PFSK-1 (cell line): ENCODE measurements at regions not wholly inside any gene's neighbourhood (a gene's known extent, or its start where the extent isn't known, plus 50 kb on each side); places are given as distances from the start of the nearest gene placed in this dataset.

Experiments
- FOXP2 ChIP-seq: optimal IDR thresholded peaks from 2 replicates; pipeline ENCODE3; 2011; ENCODE audit warnings: borderline replicate concordance, control low read depth, inconsistent platforms; ENCODE audit not compliant: insufficient read depth; ENCODE audit errors: extremely low read length, extremely low read depth
- POLR2AphosphoS5 ChIP-seq: IDR thresholded peaks from 2 replicates; pipeline ENCODE4 v1.6.1; 2012; ENCODE audit warnings: low read depth, mild to moderate bottlenecking, control low read depth, low read length, moderate library complexity
- SIN3A ChIP-seq: IDR thresholded peaks from 2 replicates; pipeline ENCODE4 v1.6.1; 2012; ENCODE audit warnings: mild to moderate bottlenecking, low read length, moderate library complexity, borderline replicate concordance; ENCODE audit not compliant: insufficient read depth
- TAF1 ChIP-seq: IDR thresholded peaks from 2 replicates; pipeline ENCODE4 v1.6.1; 2012; ENCODE audit warnings: low read length, control low read depth, borderline replicate concordance; ENCODE audit not compliant: insufficient read depth
- TF ChIP-seq, protein P1 (sequence below), 2 experiments: IDR thresholded peaks; 2 replicates each; pipeline versions ENCODE4 v1.6.1 to v1.8.0; 2011 to 2012; ENCODE audit warnings: low read depth in 2 of 2, low read length in 2 of 2, control low read depth in 1 of 2, inconsistent platforms in 1 of 2, mild to moderate bottlenecking in 1 of 2, moderate library complexity in 1 of 2; ENCODE audit not compliant: insufficient read depth in 1 of 2

DNA sequence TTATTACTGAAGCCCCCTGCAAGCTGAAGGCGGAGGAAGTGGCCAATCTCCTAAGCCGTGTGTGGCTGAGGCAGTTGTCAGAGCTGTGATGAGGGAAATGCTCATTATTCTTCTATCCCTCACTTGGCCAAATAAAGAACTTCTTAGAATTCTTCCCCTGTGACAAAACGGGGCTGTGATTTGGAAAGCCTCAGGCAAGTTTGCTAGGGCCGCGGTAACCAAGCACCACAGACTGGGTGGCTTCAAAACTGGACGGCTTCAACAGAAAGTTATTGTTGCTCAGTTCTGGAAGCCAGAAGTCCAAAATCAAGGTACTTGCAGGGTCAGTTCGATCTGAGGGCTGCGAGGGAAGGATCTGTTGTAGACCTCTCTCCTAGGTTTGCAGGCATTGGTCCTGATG, 72.3 kb upstream of the STEAP1B start:
- TF ChIP-seq TAF1 (no peak), FOXP2 (no peak), SIN3A (no peak), POLR2AphosphoS5 (no peak)
- TF ChIP-seq, protein P1, sequence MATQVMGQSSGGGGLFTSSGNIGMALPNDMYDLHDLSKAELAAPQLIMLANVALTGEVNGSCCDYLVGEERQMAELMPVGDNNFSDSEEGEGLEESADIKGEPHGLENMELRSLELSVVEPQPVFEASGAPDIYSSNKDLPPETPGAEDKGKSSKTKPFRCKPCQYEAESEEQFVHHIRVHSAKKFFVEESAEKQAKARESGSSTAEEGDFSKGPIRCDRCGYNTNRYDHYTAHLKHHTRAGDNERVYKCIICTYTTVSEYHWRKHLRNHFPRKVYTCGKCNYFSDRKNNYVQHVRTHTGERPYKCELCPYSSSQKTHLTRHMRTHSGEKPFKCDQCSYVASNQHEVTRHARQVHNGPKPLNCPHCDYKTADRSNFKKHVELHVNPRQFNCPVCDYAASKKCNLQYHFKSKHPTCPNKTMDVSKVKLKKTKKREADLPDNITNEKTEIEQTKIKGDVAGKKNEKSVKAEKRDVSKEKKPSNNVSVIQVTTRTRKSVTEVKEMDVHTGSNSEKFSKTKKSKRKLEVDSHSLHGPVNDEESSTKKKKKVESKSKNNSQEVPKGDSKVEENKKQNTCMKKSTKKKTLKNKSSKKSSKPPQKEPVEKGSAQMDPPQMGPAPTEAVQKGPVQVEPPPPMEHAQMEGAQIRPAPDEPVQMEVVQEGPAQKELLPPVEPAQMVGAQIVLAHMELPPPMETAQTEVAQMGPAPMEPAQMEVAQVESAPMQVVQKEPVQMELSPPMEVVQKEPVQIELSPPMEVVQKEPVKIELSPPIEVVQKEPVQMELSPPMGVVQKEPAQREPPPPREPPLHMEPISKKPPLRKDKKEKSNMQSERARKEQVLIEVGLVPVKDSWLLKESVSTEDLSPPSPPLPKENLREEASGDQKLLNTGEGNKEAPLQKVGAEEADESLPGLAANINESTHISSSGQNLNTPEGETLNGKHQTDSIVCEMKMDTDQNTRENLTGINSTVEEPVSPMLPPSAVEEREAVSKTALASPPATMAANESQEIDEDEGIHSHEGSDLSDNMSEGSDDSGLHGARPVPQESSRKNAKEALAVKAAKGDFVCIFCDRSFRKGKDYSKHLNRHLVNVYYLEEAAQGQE (IDR thresholded peaks at IDR 0.05; ENCODE audit: insufficient read depth in 1 of 2, low read depth in 2 of 2, low read length in 2 of 2): no peak

GRCh38 chr7:22571766-22572165, 71.8 kb upstream of the STEAP1B start:
- TF ChIP-seq SIN3A (no peak), FOXP2 (no peak), POLR2AphosphoS5 (no peak), TAF1 (no peak)
- TF ChIP-seq, protein P1 (IDR thresholded peaks at IDR 0.05; ENCODE audit: insufficient read depth in 1 of 2, low read depth in 2 of 2, low read length in 2 of 2): no peak

DNA sequence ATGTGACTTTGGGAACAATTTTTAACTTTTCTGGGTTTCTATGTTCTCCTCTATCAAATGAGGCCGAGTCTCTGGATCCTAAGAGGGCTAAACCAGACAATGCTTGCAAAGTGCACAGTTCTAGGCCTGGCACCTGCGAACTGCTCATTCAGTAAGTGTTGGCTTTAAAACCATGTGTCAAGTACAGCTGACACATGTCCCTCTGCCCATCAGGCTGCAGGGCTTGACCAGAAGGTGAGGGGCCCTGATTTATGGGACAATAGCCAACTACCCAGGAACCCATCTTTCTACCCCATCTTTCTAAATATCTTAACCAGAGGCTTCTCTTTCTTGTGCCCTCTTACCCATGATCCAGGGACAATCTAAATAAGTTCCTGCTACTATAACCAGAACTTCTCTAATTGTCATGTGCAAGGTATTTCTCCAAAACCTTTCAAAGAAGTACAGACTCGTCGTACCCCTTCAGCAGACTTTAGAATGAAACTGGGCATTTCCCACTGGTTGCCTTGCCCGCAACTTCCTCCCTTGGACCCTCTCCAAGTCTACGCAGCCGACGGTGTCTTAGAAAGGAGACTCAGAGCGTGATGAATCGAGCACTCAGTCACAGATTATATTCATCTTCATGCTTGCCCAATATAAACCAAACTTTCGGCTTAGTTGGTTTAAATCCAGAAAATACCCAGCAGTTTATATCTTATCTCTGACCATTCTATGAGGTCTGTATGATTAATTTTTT, 69.8 kb upstream of the STEAP1B start:
- TF ChIP-seq, protein P1 (IDR thresholded peaks at IDR 0.05; ENCODE audit: insufficient read depth in 1 of 2, low read depth in 2 of 2, low read length in 2 of 2): no peak
- TF ChIP-seq POLR2AphosphoS5 (no peak), FOXP2 (no peak), SIN3A (no peak), TAF1 (no peak)

- TF ChIP-seq, protein P1 (IDR thresholded peaks at IDR 0.05; ENCODE audit: insufficient read depth in 1 of 2, low read depth in 2 of 2, low read length in 2 of 2): no peak
- no peak for TF ChIP-seq SIN3A
- no peak for TF ChIP-seq POLR2AphosphoS5
- no peak for TF ChIP-seq TAF1
Measured at GRCh38 chr7:22566592-22566991, 66.6 kb upstream of the STEAP1B start.
